ENCODE measurements at regions not wholly inside any gene's neighbourhood (a gene's known extent, or its start where the extent isn't known, plus 50 kb on each side); places are given as distances from the start of the nearest gene placed in this dataset.
"Not testable (repeated sequence)": the region's sequence is repeated elsewhere in the genome, so short reads cannot be mapped to it uniquely, and the experiment has no call there.

DNA sequence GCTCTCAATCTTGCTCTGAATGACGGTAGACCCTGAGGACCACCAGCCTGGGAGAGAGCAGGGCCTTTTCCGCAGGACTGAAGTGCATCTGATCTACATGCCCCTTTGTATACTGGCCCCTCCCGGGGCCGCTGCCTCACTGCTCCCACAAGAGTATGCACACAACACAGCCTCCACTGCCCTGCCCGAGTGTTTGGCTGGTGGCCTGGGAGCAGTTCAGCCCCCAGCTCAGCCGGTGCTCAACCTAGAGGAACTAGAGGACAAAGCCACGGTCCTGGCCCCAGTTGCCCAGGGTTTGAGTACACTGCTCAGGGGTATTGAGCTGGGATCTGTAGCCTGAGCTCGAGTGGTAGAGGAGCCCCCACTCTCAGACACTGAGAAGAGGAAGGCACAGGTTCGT is 118.9 kb upstream of the CAB39 start:
- no peak for DNase-seq

- no peak for DNase-seq
Measured at GRCh38 chr2:230594286-230594840, 118.3 kb upstream of the CAB39 start.

- no peak for DNase-seq
Measured at GRCh38 chr2:230599853-230600252, 112.8 kb upstream of the CAB39 start.

DNA sequence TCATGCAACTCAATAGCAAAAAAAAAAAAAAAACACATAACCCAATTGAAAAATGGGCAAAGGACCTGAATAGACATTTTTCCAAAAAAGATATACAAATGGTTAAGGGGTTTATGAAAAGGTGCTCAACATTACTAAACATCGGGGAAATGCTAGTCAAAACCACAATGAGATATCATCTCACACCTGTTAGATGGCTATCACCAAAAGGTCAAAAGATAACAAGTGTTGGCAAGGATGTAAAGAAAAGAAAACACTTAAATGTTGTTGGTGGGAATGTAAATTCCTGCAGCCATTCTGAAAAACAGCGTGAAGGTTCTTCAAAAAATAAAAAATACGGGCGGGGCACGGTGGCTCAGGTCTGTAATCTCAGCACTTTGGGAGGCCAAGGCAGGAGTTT is 112.4 kb upstream of the CAB39 start:
- DNase-seq, result no peak

DNA sequence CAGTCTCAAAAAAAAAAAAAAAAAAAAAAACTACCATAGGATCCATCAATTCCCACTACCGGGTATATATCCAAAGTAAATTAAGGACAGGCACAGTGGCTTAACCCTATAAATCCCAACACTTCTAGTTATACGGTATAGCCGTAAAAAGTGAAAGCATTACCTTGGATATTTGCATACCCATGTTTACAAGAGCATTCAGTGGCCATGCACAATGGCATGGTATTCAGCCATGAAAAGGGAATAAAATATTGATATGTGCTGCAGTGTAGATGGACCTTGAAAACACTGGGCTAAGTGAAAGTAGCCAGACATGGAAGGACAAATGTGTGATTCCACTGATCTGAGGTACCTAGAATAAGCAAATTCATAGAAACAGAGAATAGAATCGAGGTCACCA is 111.8 kb upstream of the CAB39 start:
- DNase-seq, result no peak

- no peak for DNase-seq
Measured at GRCh38 chr2:230601510-230601909, 111.1 kb upstream of the CAB39 start.

DNA sequence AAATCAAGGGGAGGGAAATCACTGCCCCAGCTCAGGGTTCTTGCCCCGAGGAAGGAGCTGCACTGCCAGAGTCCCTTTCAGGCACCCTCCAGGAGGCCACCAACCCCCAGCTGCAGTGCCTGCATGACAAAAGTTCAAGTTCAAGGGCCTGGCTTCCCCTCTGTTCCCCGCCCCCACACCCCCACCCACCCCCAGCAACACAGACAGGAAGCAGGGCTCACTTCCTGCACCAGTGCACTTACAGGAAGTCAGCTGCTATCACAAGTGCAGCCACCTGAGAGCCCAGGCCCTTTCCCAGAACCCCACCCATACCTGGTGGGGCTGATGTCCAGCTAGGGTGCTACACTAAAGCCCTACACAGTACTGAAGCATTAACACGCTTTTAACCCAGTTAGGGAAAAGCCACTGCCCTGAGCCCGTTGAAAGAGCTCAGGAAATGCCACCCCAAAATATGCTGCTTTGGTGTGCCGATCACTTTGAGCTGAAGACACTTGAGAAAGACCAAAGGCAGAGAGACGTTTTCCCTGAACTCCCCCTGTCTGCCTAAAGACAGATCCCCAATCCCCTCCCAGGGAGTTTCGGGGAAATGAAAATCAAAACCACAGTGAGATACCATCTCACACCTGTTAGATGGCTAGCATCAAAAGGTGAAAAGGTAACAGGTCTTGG is 109.9 kb upstream of the CAB39 start:
- DNase-seq, result no peak

GRCh38 chr2:230603317-230603716 is 109.3 kb upstream of the CAB39 start:
- not testable (repeated sequence) for DNase-seq

GRCh38 chr2:230604158-230604557 is 108.5 kb upstream of the CAB39 start:
- DNase-seq, result not testable (repeated sequence)

DNA sequence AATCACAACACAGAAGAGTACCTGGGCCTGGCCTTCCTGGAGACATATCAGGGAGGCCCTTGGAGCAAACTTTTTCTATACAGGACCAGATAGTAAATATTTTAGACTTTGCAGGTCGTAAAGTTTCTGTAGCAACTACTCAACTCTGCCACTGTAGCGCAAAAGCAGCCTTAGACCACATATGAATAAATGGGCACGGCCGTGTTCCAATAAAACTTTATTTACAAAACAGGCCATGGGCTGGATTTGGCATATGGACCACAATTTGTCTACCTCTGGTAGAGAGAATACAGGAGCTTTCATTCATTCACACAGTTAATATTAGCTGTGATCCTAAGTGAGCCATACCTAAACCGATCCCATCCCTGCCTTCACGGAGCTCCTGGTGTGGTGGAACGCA is 98.6 kb upstream of the CAB39 start:
- DNase-seq, result no peak

DNA sequence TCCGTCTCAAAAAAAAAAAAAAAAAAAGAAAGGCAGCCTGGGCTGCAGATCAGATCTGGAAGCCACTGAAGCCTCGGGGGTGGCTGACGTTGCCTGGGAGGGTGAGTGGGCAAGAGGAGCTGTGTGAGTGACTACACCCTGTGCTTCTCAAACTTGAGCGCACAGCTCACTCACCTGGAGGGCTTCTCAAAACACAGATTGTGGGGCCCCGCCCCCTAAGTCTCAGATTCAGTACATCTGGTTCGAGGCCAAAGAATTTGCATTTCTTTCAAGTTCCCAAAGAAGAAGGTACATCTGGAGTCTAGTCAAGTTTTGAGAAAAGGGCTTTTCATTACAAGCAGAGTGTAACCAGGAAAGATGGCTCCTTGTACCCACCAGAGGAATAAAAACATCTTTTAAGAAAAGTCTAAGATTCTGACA is 97.7 kb upstream of the CAB39 start:
- DNase-seq, result no peak

- not testable (repeated sequence) for DNase-seq
Measured at GRCh38 chr2:230617256-230617706, 95.4 kb upstream of the CAB39 start.

- no peak for DNase-seq
Measured at GRCh38 chr2:230619491-230619890, 93.2 kb upstream of the CAB39 start.

- not testable (repeated sequence) for DNase-seq
Measured at GRCh38 chr2:230625220-230625619, 87.4 kb upstream of the CAB39 start.

DNA sequence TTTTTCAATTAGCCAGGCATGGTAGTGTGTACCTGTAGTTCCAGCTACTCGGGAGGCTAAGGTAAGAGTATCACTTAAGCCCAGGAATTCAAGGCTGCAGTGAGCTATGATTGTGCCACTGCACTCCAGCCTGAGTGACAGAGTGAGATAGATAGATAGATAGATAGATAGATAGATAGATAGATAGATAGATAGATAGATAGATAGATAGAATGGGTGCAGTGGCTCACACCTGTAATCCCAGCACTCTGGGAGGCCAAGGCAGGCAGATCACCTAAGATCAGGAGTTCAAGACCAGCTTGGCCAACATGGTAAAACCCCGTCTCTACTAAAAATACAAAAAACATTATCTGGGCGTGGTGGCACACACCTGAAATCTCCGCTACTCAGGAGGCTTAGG is 85.6 kb upstream of the CAB39 start:
- DNase-seq, result not testable (repeated sequence)

- DNase-seq, result no peak
Measured at GRCh38 chr2:230627806-230628724, 84.6 kb upstream of the CAB39 start.

GRCh38 chr2:230631470-230631869 is 81.2 kb upstream of the CAB39 start:
- no peak for DNase-seq

- DNase-seq, result no peak
Measured at GRCh38 chr2:230634146-230634545, 78.5 kb upstream of the CAB39 start.

GRCh38 chr2:230634721-230635313 is 77.8 kb upstream of the CAB39 start:
- not testable (repeated sequence) for DNase-seq

- no peak for DNase-seq
Measured at GRCh38 chr2:230636684-230637271, 75.9 kb upstream of the CAB39 start.

DNA sequence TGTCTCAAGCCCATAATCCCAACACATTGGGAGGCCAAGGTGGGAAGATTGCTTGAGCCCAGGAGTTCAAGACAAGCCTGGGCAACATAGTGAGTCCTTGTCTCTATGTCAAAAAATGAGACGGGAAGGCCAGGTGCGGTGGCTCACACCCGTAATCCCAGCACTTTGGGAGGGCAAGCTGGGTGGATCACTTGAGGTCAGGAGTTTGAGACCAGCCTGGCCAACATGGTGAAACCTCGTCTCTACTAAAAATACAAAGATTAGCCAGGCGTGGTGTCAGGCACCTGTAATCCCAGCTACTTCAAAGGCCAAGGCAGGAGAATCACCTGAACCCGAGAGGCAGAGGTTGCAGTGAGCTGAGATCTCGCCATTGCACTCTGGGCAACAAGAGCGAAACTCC is 75.2 kb upstream of the CAB39 start:
- DNase-seq, result not testable (repeated sequence)

- DNase-seq, result no peak
Measured at GRCh38 chr2:230640540-230641011, 72.1 kb upstream of the CAB39 start.

DNA sequence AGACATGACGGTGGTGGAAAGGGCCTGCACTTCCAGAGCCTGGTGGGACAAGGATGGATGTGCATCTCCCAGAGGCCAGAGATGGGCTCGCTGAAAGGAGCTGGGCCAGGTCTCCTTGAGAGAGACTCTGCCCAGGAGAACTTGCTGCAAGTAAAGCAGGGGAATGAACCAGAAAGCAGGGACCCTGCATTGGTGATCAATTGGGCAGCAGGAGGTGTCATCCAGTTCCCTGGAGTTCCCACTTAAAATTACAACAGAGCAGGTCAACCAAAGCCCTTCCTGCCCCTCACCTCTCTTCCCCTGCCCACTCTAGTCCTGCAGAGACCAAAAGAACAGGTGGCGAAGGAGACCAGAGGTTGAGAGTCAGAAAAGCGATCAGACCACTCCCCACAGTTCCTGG is 69.7 kb upstream of the CAB39 start:
- DNase-seq, result no peak

Data from DMS153 (cell line).